Transverse colon (tissue), 4 donors: ENCODE measurements at regions not wholly inside any gene's neighbourhood (a gene's known extent, or its start where the extent isn't known, plus 50 kb on each side); places are given as distances from the start of the nearest gene placed in this dataset.

Experiments used
- DNase-seq: peaks from one replicate; pipeline ENCODE4 v3.0.0-alpha.2; 2019
- H3K27ac ChIP-seq, 4 donors: fragments of 200-600 bp; sonication (generic); 2 replicates each; pipeline ENCODE4 v1.5.1; 2016 to 2018; ENCODE audit warnings: inconsistent platforms in 4 of 4
- H3K27me3 ChIP-seq: fragments of 200-600 bp; sonication (generic); 2 replicates; pipeline ENCODE4 v1.5.1; 2017; ENCODE audit warnings: inconsistent platforms
- H3K36me3 ChIP-seq, 4 donors: fragments of 200-600 bp; sonication (generic); 2 replicates each; pipeline ENCODE4 v1.5.1; 2017 to 2019; ENCODE audit warnings: inconsistent platforms in 4 of 4
- H3K4me1 ChIP-seq, 4 donors: fragments of 200-600 bp; sonication (generic); 2 replicates each; pipeline ENCODE4 v1.5.1; 2017 to 2020; ENCODE audit warnings: inconsistent platforms in 4 of 4
- H3K4me3 ChIP-seq, 4 donors: fragments of 200-600 bp; sonication (generic); 1 replicate in 1 of 4; 2 replicates in 3 of 4; pipeline versions ENCODE4 v1.5.1 to v1.6.1; 2017 to 2019; ENCODE audit warnings: inconsistent platforms in 4 of 4
- H3K9me3 ChIP-seq, 2 donors: fragments of 200-600 bp; sonication (generic); 2 replicates each; pipeline ENCODE4 v1.5.1; 2017 to 2019; ENCODE audit warnings: inconsistent platforms in 2 of 2
- EP300 ChIP-seq: sonication (generic); formaldehyde crosslinking; IDR thresholded peaks from one replicate; pipeline ENCODE4 v1.6.1; 2017; ENCODE audit warnings: antibody characterized with exemption, low read depth
- POLR2A ChIP-seq: fragments of 450-650 bp; IDR thresholded peaks from one replicate; pipeline ENCODE4 v1.6.1; 2016; ENCODE audit warnings: antibody characterized with exemption, mild to moderate bottlenecking, moderate library complexity
- POLR2AphosphoS5 ChIP-seq, 3 donors: sonication (generic); formaldehyde crosslinking; IDR thresholded peaks; one replicate each; pipeline ENCODE4 v1.6.1; 2016; ENCODE audit warnings: antibody characterized with exemption in 3 of 3
- WGBS, 2 donors: methylation state at CpG; one replicate each; pipeline ENCODE4 v1.1.5; 2018; ENCODE audit warnings: low coverage in 1 of 2; 5-methylcytosine and 5-hydroxymethylcytosine counted together
- in situ Hi-C, 4 donors: fragments of 200-750 bp; cut with MboI; loops; one replicate each; pipeline versions ENCODE4 v1.15.0 to v1.15.1; 2017; ENCODE audit warnings: low sequenced_read_pairs in 3 of 4, low pct_ligation_motif_present in 1 of 4, low pct_unique_long_range_greater_than_20kb in 1 of 4
- intact Hi-C: fragments of 100-400 bp; cut with DNase I; formaldehyde crosslinking; loops from one replicate; pipeline ENCODE4 v1.15.1; 2023; ENCODE audit warnings: low total_unique reads
- TF ChIP-seq, protein P1 (sequence below), 5 experiments: fragments of 200-600 bp in 3 of 5; fragments of 450-650 bp in 2 of 5; sonication (generic) in 3 of 5; IDR thresholded peaks; 1 replicate in 2 of 5; 2 replicates in 3 of 5; pipeline ENCODE4 v1.5.1; 2016 to 2017; ENCODE audit warnings: antibody characterized with exemption in 5 of 5, inconsistent platforms in 3 of 5, mild to moderate bottlenecking in 2 of 5, moderate library complexity in 1 of 5

GRCh38 chr11:23974601-23975000, 522.3 kb upstream of the LUZP2 start:
- Histone ChIP-seq H3K27me3 (no peaks in the 10 kb centered on the region), H3K9me3 (no peaks in the 10 kb centered on the region), H3K27ac (no peak overlapping the region), H3K4me1 (no peaks in the 10 kb centered on the region), H3K4me3 (no peak overlapping the region), H3K36me3 (no peaks in the 10 kb centered on the region)
- intact Hi-C loops (no loop called here), in situ Hi-C loops (no loop called here)
- DNase-seq, result no peak
- TF ChIP-seq EP300 (no peak), POLR2AphosphoS5 (IDR thresholded peaks at IDR 0.05) (no peak), POLR2A (no peak)
- TF ChIP-seq, protein P1, sequence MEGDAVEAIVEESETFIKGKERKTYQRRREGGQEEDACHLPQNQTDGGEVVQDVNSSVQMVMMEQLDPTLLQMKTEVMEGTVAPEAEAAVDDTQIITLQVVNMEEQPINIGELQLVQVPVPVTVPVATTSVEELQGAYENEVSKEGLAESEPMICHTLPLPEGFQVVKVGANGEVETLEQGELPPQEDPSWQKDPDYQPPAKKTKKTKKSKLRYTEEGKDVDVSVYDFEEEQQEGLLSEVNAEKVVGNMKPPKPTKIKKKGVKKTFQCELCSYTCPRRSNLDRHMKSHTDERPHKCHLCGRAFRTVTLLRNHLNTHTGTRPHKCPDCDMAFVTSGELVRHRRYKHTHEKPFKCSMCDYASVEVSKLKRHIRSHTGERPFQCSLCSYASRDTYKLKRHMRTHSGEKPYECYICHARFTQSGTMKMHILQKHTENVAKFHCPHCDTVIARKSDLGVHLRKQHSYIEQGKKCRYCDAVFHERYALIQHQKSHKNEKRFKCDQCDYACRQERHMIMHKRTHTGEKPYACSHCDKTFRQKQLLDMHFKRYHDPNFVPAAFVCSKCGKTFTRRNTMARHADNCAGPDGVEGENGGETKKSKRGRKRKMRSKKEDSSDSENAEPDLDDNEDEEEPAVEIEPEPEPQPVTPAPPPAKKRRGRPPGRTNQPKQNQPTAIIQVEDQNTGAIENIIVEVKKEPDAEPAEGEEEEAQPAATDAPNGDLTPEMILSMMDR (IDR thresholded peaks at IDR 0.05), result no peak

GRCh38 chr11:23976426-23976825, 520.4 kb upstream of the LUZP2 start:
- no peaks in the 10 kb centered on the region for H3K27me3 ChIP-seq
- no peak for DNase-seq
- 71 to 85% methylated on average over 1 of the region's 1 CpG for WGBS, 2 donors
- H3K4me1 ChIP-seq, result no peaks in the 10 kb centered on the region
- no peaks in the 10 kb centered on the region for H3K36me3 ChIP-seq
- no peak overlapping the region for H3K4me3 ChIP-seq
- TF ChIP-seq POLR2A (no peak), POLR2AphosphoS5 (IDR thresholded peaks at IDR 0.05) (no peak), EP300 (no peak)
- TF ChIP-seq, protein P1 (IDR thresholded peaks at IDR 0.05), result no peak
- intact Hi-C loops (no loop called here), in situ Hi-C loops (no loop called here)
- H3K9me3 ChIP-seq, result no peaks in the 10 kb centered on the region
- H3K27ac ChIP-seq, result no peak overlapping the region

- DNase-seq, result no peak
- no peaks in the 10 kb centered on the region for H3K36me3 ChIP-seq
- no peaks in the 10 kb centered on the region for H3K4me1 ChIP-seq
- intact Hi-C loops, result no loop called here
- no peaks in the 10 kb centered on the region for H3K9me3 ChIP-seq
- no peak overlapping the region for H3K27ac ChIP-seq
- H3K27me3 ChIP-seq, result no peaks in the 10 kb centered on the region
- in situ Hi-C loops, result no loop called here
- no peak for TF ChIP-seq POLR2A
- TF ChIP-seq, protein P1 (IDR thresholded peaks at IDR 0.05), result no peak
- TF ChIP-seq POLR2AphosphoS5 (IDR thresholded peaks at IDR 0.05), result no peak
- TF ChIP-seq EP300, result no peak
- no peak overlapping the region for H3K4me3 ChIP-seq
These were observed 520.0 kb upstream of the LUZP2 start for GRCh38 chr11:23976841-23977271.

DNA sequence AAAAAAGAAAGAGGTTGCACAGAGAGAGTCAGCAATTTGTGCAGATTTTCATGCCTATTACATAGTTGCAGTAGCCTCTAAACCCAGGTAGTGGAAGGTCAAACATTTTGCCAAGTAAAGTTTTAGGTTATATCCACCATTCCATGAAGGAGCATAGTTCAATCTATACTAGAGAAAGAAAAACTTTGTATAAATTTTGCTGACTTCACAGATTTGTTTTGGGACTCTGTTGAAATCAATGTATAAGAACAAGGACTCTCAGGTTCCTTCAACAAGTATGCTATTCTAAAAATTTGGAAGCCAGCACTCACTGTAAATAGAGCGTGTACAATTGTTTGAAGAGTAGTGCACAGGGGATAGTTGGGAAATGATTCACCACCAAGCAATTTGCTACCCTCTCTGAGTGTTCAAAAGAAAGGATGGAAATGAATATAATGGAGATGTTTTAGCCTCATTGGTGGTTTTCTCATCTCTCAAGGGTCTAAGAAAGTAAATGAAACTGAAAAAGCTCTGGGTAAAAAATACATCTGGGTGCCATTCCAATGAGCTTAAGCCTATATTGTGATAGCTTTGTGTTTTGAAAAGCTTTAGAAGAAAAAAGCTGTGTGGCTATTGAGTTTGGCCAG, 508.4 kb upstream of the LUZP2 start:
- Histone ChIP-seq H3K9me3 (no peaks in the 10 kb centered on the region), H3K27ac (no peak overlapping the region), H3K36me3 (no peaks in the 10 kb centered on the region), H3K4me3 (no peak overlapping the region), H3K4me1 (no peaks in the 10 kb centered on the region), H3K27me3 (no peaks in the 10 kb centered on the region)
- 75 to 78% methylated on average over 1 of the region's 1 CpG for WGBS, 2 donors
- DNase-seq, result no peak
- TF ChIP-seq POLR2AphosphoS5 (IDR thresholded peaks at IDR 0.05) (no peak), EP300 (no peak), POLR2A (no peak)
- TF ChIP-seq, protein P1 (IDR thresholded peaks at IDR 0.05), result no peak
- in situ Hi-C loops (no loop called here), intact Hi-C loops (no loop called here)
